ENCODE measurements at regions not wholly inside any gene's neighbourhood (a gene's known extent, or its start where the extent isn't known, plus 50 kb on each side); places are given as distances from the start of the nearest gene placed in this dataset.

DNA sequence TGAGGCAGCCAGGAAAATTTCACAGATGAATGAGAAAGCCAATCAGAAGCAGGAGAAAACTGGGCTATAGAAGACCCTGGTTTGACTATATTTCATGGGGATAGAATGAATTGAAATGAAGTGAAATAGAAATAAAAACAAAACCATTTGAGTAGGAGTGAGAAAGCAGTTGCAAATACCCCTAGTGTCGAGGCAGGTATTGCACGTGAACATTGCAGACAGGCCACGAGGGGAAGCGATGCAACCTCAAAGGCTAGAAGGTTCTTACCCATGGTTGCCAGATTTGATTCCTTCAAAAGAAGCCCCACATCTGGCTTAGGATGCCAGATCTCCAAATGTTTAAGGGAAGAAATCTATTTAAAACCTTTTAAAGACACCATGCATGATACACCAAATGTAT, 648.9 kb downstream of the VRK1 start:
- Histone ChIP-seq H3K27me3 (ENCODE audit: control insufficient read depth in 3 of 3, insufficient read depth in 3 of 3, low read length in 2 of 3) (no peaks in the 10 kb centered on the region), H3K36me3 (ENCODE audit: control insufficient read depth in 4 of 4, insufficient read depth in 4 of 4, low read length in 4 of 4) (no peaks in the 10 kb centered on the region), H3K9me3 (ENCODE audit: control insufficient read depth in 4 of 4, insufficient read depth in 3 of 4, low read length in 3 of 4) (no peaks in the 10 kb centered on the region), H3K4me1 (ENCODE audit: control insufficient read depth in 5 of 5, insufficient read depth in 5 of 5, low read length in 5 of 5) (no peaks in the 10 kb centered on the region), H3K9ac (ENCODE audit: insufficient read depth in 1 of 2, low read length in 2 of 2) (no peak overlapping the region), H3K4me3 (no peak overlapping the region), H3K27ac (ENCODE audit: low read depth in 1 of 2, low read length in 1 of 2) (no peak overlapping the region)
- ATAC-seq (ENCODE audit: insufficient read depth, low FRiP score), result no peak
- TF ChIP-seq, protein P1, sequence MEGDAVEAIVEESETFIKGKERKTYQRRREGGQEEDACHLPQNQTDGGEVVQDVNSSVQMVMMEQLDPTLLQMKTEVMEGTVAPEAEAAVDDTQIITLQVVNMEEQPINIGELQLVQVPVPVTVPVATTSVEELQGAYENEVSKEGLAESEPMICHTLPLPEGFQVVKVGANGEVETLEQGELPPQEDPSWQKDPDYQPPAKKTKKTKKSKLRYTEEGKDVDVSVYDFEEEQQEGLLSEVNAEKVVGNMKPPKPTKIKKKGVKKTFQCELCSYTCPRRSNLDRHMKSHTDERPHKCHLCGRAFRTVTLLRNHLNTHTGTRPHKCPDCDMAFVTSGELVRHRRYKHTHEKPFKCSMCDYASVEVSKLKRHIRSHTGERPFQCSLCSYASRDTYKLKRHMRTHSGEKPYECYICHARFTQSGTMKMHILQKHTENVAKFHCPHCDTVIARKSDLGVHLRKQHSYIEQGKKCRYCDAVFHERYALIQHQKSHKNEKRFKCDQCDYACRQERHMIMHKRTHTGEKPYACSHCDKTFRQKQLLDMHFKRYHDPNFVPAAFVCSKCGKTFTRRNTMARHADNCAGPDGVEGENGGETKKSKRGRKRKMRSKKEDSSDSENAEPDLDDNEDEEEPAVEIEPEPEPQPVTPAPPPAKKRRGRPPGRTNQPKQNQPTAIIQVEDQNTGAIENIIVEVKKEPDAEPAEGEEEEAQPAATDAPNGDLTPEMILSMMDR (IDR thresholded peaks at IDR 0.05; ENCODE audit: control extremely low read depth, extremely low read depth), result no peak
- 79 to 85% methylated on average over 4 of the region's 4 CpGs for WGBS, 2 donors
- no peak for DNase-seq

DNA sequence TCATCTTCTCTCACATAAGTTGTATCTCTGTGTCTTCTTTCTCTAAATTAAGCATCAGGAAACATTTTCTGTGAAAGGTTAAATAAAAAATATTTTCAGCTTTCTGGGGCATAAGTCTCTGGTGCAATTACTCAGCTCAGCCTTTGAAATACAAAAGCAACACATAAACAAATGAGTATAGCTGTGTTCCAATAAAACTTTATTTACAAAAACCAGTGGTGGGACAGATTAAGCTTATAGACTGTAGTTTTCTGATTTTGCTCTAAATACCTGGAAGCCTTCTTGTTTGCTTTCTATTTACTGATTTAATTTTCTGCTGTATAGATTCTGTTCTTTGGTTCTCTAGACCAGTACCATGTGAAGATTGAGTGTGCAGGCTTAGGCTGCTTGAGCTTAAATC, 655.1 kb downstream of the VRK1 start:
- Histone ChIP-seq H3K9ac (ENCODE audit: insufficient read depth in 1 of 2, low read length in 2 of 2) (no peak overlapping the region), H3K4me3 (no peak overlapping the region), H3K4me1 (ENCODE audit: control insufficient read depth in 5 of 5, insufficient read depth in 5 of 5, low read length in 5 of 5) (peaks cover 0 to 2% (median 0%) of the 10 kb centered on the region in 5 donors), H3K27ac (ENCODE audit: low read depth in 1 of 2, low read length in 1 of 2) (no peak overlapping the region), H3K27me3 (ENCODE audit: control insufficient read depth in 3 of 3, insufficient read depth in 3 of 3, low read length in 2 of 3) (no peaks in the 10 kb centered on the region), H3K36me3 (ENCODE audit: control insufficient read depth in 4 of 4, insufficient read depth in 4 of 4, low read length in 4 of 4) (no peaks in the 10 kb centered on the region), H3K9me3 (ENCODE audit: control insufficient read depth in 4 of 4, insufficient read depth in 3 of 4, low read length in 3 of 4) (peaks cover 0 to 1% (median 0%) of the 10 kb centered on the region in 4 donors)
- no peak for DNase-seq
- TF ChIP-seq, protein P1 (IDR thresholded peaks at IDR 0.05; ENCODE audit: control extremely low read depth, extremely low read depth), result no peak
- no peak for ATAC-seq (ENCODE audit: insufficient read depth, low FRiP score)

DNA sequence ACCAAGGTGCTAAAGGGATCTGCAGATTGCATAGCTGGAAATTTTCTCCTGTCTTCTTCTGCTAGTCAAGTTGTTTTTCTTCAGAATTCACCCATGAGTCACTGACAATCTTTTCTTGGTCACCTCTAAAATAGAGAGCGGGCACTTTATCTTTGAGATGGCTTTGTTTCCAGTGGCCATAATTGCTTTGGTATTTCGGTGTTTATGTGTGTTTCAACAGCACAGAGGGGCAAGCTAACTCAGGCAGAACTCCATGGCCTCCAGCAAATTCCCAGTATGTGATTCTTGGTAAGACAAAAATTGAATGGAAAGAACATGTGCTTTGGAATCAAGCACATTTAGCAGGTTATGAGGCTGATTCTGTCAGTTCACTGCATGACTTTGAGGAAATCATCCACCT, 656.8 kb downstream of the VRK1 start:
- DNase-seq, result no peak
- Histone ChIP-seq H3K9ac (ENCODE audit: insufficient read depth in 1 of 2, low read length in 2 of 2) (no peak overlapping the region), H3K9me3 (ENCODE audit: control insufficient read depth in 4 of 4, insufficient read depth in 3 of 4, low read length in 3 of 4) (peaks cover 0 to 1% (median 0%) of the 10 kb centered on the region in 4 donors), H3K4me1 (ENCODE audit: control insufficient read depth in 5 of 5, insufficient read depth in 5 of 5, low read length in 5 of 5) (peaks cover 0 to 9% (median 0%) of the 10 kb centered on the region in 5 donors), H3K36me3 (ENCODE audit: control insufficient read depth in 4 of 4, insufficient read depth in 4 of 4, low read length in 4 of 4) (no peaks in the 10 kb centered on the region), H3K27me3 (ENCODE audit: control insufficient read depth in 3 of 3, insufficient read depth in 3 of 3, low read length in 2 of 3) (no peaks in the 10 kb centered on the region), H3K4me3 (no peak overlapping the region), H3K27ac (ENCODE audit: low read depth in 1 of 2, low read length in 1 of 2) (no peak overlapping the region)
- 93 to 94% methylated on average over 2 of the region's 2 CpGs for WGBS, 2 donors
- ATAC-seq (ENCODE audit: insufficient read depth, low FRiP score), result no peak
- TF ChIP-seq, protein P1 (IDR thresholded peaks at IDR 0.05; ENCODE audit: control extremely low read depth, extremely low read depth), result no peak

DNA sequence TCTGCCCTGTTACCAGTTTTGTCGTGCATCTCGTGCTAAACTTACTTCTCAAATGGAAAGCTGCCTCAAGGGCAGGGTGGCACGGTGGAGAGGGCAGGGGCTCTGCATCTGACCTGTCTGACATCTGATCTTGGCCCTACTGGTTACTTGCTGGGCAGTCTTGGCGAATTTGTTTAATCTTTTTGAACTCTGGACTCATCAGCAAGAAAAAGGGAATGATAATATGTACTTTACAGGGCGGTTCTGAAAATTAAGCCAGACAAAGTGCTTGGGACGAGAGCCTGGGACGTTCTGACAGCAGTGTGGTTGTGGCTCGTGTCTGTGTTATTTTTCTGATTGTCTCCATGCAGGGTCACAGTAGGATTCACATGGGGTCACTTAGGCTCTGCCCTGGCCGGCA, 659.3 kb downstream of the VRK1 start:
- DNase-seq (no peak), ATAC-seq (ENCODE audit: insufficient read depth, low FRiP score) (no peak)
- TF ChIP-seq, protein P1 (IDR thresholded peaks at IDR 0.05; ENCODE audit: control extremely low read depth, extremely low read depth), result no peak
- peaks cover 0 to 9% (median 2%) of the 10 kb centered on the region in 5 donors for H3K4me1 ChIP-seq (ENCODE audit: control insufficient read depth in 5 of 5, insufficient read depth in 5 of 5, low read length in 5 of 5)
- no peak overlapping the region for H3K27ac ChIP-seq (ENCODE audit: low read depth in 1 of 2, low read length in 1 of 2)
- 82 to 88% methylated on average over 9 of the region's 9 CpGs for whole genome bisulfite sequencing, 2 donors
- H3K36me3 ChIP-seq (ENCODE audit: control insufficient read depth in 4 of 4, insufficient read depth in 4 of 4, low read length in 4 of 4), result no peaks in the 10 kb centered on the region
- H3K27me3 ChIP-seq (ENCODE audit: control insufficient read depth in 3 of 3, insufficient read depth in 3 of 3, low read length in 2 of 3), result no peaks in the 10 kb centered on the region
- H3K9me3 ChIP-seq (ENCODE audit: control insufficient read depth in 4 of 4, insufficient read depth in 3 of 4, low read length in 3 of 4), result peaks cover 0 to 1% (median 0%) of the 10 kb centered on the region in 4 donors
- H3K4me3 ChIP-seq, result no peak overlapping the region
- no peak overlapping the region for H3K9ac ChIP-seq (ENCODE audit: insufficient read depth in 1 of 2, low read length in 2 of 2)

Data from lung (tissue), 11 donors.